ENCODE measurements at regions not wholly inside any gene's neighbourhood (a gene's known extent, or its start where the extent isn't known, plus 50 kb on each side); places are given as distances from the start of the nearest gene placed in this dataset.

DNA sequence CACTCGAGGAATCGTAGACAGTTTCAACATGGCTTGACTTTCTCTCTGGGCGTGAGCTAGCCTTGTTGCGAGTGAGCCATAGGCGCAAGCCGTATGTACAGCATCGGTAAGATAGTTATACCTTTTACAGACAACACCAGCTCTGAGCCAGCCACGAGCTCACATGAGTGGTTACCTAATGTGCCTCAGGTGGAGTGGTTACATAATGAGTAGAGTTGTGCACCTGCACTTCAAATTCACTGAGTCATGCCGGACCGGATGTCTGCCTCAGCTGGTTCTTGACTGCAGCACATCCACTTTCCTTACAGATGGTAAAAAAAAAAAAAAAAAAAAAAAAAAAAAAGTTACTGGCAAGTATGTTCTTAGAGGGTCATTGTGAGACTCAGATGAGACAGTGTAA lies 360.4 kb upstream of the NR5A2 start:
- Mint-ChIP-seq H3K27me3 (no peaks in the 10 kb centered on the region), H3K27ac (no peak overlapping the region), H3K9me3 (no peaks in the 10 kb centered on the region), H3K4me1 (ENCODE audit: unreplicated experiment) (peaks cover 11% of the 10 kb centered on the region), H3K4me3 (no peak overlapping the region), H3K36me3 (no peaks in the 10 kb centered on the region)
- no peak for DNase-seq (ENCODE audit: extremely low spot score, unreplicated experiment)
- TF ChIP-seq, protein P1, sequence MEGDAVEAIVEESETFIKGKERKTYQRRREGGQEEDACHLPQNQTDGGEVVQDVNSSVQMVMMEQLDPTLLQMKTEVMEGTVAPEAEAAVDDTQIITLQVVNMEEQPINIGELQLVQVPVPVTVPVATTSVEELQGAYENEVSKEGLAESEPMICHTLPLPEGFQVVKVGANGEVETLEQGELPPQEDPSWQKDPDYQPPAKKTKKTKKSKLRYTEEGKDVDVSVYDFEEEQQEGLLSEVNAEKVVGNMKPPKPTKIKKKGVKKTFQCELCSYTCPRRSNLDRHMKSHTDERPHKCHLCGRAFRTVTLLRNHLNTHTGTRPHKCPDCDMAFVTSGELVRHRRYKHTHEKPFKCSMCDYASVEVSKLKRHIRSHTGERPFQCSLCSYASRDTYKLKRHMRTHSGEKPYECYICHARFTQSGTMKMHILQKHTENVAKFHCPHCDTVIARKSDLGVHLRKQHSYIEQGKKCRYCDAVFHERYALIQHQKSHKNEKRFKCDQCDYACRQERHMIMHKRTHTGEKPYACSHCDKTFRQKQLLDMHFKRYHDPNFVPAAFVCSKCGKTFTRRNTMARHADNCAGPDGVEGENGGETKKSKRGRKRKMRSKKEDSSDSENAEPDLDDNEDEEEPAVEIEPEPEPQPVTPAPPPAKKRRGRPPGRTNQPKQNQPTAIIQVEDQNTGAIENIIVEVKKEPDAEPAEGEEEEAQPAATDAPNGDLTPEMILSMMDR (conservative IDR thresholded peaks at IDR 0.05) = no peak

DNA sequence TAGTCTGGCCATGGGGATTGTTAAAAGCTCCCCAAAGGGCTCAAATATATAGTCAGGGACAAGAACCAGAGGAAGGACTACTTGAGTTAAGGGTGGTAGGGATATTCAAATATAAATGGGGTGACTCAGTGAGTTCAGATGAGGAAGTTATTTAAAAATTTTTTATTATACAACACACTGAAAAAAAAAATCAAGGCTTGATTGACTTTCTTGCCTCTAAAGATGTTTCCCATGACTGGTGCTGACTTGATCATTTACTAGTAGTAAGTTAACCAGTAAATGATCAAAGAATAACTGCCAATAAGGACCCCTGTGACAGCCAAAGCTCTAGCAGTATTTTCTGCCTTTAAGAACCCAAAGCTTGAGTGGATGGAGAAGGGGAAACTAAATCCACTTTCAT lies 357.6 kb upstream of the NR5A2 start:
- TF ChIP-seq, protein P1 (conservative IDR thresholded peaks at IDR 0.05) = no peak
- Mint-ChIP-seq H3K27me3 (no peaks in the 10 kb centered on the region), H3K36me3 (no peaks in the 10 kb centered on the region), H3K9me3 (no peaks in the 10 kb centered on the region), H3K27ac (no peak overlapping the region), H3K4me3 (no peak overlapping the region), H3K4me1 (ENCODE audit: unreplicated experiment) (peaks cover 11% of the 10 kb centered on the region)
- DNase-seq (ENCODE audit: extremely low spot score, unreplicated experiment) = no peak

DNA sequence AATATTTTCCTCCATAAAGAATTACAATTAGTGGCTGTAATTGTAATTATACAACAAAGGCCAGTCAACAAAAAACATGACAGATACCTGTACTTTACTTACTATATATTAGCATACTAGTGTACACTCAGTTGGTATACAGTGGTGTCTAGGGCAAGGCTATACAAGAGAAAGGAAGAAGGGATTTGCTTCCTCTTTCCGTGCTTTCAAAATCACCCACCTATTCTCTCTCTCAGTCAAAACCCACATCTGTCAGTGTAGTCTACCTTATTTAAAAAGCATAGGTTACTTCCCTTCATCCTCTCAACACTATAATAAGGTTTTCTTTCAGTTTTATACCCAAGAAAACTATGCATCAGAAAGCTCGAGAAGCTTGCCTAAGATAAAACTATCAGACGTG lies 355.8 kb upstream of the NR5A2 start:
- H3K27me3 Mint-ChIP-seq = no peaks in the 10 kb centered on the region
- no peaks in the 10 kb centered on the region for H3K36me3 Mint-ChIP-seq
- H3K9me3 Mint-ChIP-seq = no peaks in the 10 kb centered on the region
- TF ChIP-seq, protein P1 (conservative IDR thresholded peaks at IDR 0.05) = no peak
- H3K4me3 Mint-ChIP-seq = no peak overlapping the region
- H3K4me1 Mint-ChIP-seq (ENCODE audit: unreplicated experiment) = peaks cover 5% of the 10 kb centered on the region
- no peak for DNase-seq (ENCODE audit: extremely low spot score, unreplicated experiment)
- no peak overlapping the region for H3K27ac Mint-ChIP-seq

DNA sequence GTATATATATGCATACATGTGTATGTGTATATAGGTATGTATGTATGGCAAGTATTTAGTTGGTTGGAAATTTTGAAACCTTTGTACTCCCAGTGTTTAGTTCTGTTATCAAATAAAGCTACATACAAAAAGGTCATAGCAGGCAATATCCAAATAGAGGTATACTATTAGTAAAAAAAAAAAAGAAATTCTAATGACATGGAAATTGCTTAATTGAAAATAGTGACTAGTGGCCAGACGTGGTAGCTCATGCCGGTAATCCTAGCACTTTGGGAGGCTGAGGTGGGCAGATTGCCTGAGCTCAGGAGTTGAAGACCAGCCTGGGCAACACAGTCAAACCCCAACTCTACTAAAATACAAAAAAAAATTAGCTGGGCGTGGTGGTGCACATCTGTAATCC lies 351.6 kb upstream of the NR5A2 start:
- DNase-seq (ENCODE audit: extremely low spot score, unreplicated experiment) = no peak
- TF ChIP-seq, protein P1 (conservative IDR thresholded peaks at IDR 0.05) = peak; percentile 63
- Mint-ChIP-seq H3K27me3 (no peaks in the 10 kb centered on the region), H3K4me3 (no peak overlapping the region), H3K27ac (no peak overlapping the region), H3K9me3 (no peaks in the 10 kb centered on the region), H3K4me1 (ENCODE audit: unreplicated experiment) (no peaks in the 10 kb centered on the region), H3K36me3 (no peaks in the 10 kb centered on the region)

DNA sequence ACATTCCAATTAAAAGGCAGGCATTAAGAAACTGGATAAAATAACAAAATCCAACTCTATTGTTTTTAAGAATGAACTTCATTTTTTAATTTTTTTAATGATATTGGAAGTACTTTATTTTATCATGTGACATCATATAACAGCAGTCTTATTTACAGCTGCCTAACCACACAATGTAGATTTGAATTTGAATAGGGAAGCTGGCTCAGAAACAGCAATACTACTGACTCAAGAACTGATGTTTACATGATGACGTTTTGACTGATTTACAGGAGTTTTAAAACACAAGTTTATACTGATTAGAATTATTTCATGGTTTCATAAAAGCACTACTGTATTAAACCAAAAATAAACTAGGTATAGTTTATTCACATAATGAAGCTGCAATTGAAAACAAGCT lies 348.7 kb upstream of the NR5A2 start:
- no peaks in the 10 kb centered on the region for H3K27me3 Mint-ChIP-seq
- no peaks in the 10 kb centered on the region for H3K4me1 Mint-ChIP-seq (ENCODE audit: unreplicated experiment)
- H3K4me3 Mint-ChIP-seq = no peak overlapping the region
- H3K36me3 Mint-ChIP-seq = no peaks in the 10 kb centered on the region
- DNase-seq (ENCODE audit: extremely low spot score, unreplicated experiment) = no peak
- TF ChIP-seq, protein P1 (conservative IDR thresholded peaks at IDR 0.05) = no peak
- no peaks in the 10 kb centered on the region for H3K9me3 Mint-ChIP-seq
- H3K27ac Mint-ChIP-seq = no peak overlapping the region

DNA sequence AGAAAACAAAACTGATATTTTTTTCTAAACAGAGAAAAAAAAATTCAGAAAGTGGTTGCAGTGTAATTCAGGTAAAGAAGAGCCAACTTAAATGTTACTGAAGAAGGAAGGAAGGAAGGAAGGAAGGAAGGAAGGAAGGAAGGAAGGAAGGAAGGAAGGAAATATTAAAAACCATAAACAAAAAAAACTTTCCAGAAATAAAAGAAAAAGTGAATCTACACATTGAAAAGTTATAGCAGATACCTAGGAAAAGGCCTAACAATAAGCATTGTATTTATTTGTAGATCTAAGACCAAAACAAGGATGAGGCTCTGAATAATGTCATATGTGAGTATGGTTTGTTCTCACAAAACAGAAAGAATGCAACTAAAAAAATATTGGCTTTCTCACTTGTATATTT lies 345.4 kb upstream of the NR5A2 start:
- Mint-ChIP-seq H3K4me1 (ENCODE audit: unreplicated experiment) (peaks cover 3% of the 10 kb centered on the region), H3K27ac (no peak overlapping the region), H3K9me3 (no peaks in the 10 kb centered on the region), H3K36me3 (no peaks in the 10 kb centered on the region), H3K27me3 (no peaks in the 10 kb centered on the region), H3K4me3 (no peak overlapping the region)
- DNase-seq (ENCODE audit: extremely low spot score, unreplicated experiment) = no peak
- TF ChIP-seq, protein P1 (conservative IDR thresholded peaks at IDR 0.05) = no peak

Data from type B pancreatic cell (in vitro differentiated cells).